PFSK-1 (cell line): ENCODE measurements at regions not wholly inside any gene's neighbourhood (a gene's known extent, or its start where the extent isn't known, plus 50 kb on each side); places are given as distances from the start of the nearest gene placed in this dataset.

Experiments used
- POLR2AphosphoS5 ChIP-seq: IDR thresholded peaks from 2 replicates; pipeline ENCODE4 v1.6.1; 2012; ENCODE audit warnings: low read depth, mild to moderate bottlenecking, control low read depth, low read length, moderate library complexity
- SIN3A ChIP-seq: IDR thresholded peaks from 2 replicates; pipeline ENCODE4 v1.6.1; 2012; ENCODE audit warnings: mild to moderate bottlenecking, low read length, moderate library complexity, borderline replicate concordance; ENCODE audit not compliant: insufficient read depth
- TAF1 ChIP-seq: IDR thresholded peaks from 2 replicates; pipeline ENCODE4 v1.6.1; 2012; ENCODE audit warnings: low read length, control low read depth, borderline replicate concordance; ENCODE audit not compliant: insufficient read depth
- TF ChIP-seq, protein P1 (sequence below), 2 experiments: IDR thresholded peaks; 2 replicates each; pipeline versions ENCODE4 v1.6.1 to v1.8.0; 2011 to 2012; ENCODE audit warnings: low read depth in 2 of 2, low read length in 2 of 2, control low read depth in 1 of 2, inconsistent platforms in 1 of 2, mild to moderate bottlenecking in 1 of 2, moderate library complexity in 1 of 2; ENCODE audit not compliant: insufficient read depth in 1 of 2

GRCh38 chr3:34972481-34972880, 666.8 kb upstream of the ARPP21 start:
- no peak for TF ChIP-seq POLR2AphosphoS5
- TF ChIP-seq, protein P1, sequence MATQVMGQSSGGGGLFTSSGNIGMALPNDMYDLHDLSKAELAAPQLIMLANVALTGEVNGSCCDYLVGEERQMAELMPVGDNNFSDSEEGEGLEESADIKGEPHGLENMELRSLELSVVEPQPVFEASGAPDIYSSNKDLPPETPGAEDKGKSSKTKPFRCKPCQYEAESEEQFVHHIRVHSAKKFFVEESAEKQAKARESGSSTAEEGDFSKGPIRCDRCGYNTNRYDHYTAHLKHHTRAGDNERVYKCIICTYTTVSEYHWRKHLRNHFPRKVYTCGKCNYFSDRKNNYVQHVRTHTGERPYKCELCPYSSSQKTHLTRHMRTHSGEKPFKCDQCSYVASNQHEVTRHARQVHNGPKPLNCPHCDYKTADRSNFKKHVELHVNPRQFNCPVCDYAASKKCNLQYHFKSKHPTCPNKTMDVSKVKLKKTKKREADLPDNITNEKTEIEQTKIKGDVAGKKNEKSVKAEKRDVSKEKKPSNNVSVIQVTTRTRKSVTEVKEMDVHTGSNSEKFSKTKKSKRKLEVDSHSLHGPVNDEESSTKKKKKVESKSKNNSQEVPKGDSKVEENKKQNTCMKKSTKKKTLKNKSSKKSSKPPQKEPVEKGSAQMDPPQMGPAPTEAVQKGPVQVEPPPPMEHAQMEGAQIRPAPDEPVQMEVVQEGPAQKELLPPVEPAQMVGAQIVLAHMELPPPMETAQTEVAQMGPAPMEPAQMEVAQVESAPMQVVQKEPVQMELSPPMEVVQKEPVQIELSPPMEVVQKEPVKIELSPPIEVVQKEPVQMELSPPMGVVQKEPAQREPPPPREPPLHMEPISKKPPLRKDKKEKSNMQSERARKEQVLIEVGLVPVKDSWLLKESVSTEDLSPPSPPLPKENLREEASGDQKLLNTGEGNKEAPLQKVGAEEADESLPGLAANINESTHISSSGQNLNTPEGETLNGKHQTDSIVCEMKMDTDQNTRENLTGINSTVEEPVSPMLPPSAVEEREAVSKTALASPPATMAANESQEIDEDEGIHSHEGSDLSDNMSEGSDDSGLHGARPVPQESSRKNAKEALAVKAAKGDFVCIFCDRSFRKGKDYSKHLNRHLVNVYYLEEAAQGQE (IDR thresholded peaks at IDR 0.05; ENCODE audit: insufficient read depth in 1 of 2, low read depth in 2 of 2, low read length in 2 of 2), result no peak
- no peak for TF ChIP-seq SIN3A
- TF ChIP-seq TAF1, result no peak
